Thoracic aorta (tissue), 2 donors: ENCODE measurements at regions not wholly inside any gene's neighbourhood (a gene's known extent, or its start where the extent isn't known, plus 50 kb on each side); places are given as distances from the start of the nearest gene placed in this dataset.

Experiments
- ATAC-seq: fragments of 150-250 bp; one replicate; pipeline ENCODE4 v1.8.0; 2017; ENCODE audit warnings: low read depth; ENCODE audit not compliant: insufficient number of reproducible peaks, low FRiP score
- DNase-seq: peaks from one replicate; pipeline ENCODE4 v3.0.0-alpha.2; 2020; ENCODE audit warnings: low spot score
- H3K27ac ChIP-seq, 2 donors: fragments of 200-600 bp; sonication (generic); 1 replicate in 1 of 2; 2 replicates in 1 of 2; pipeline ENCODE4 v1.5.1; 2016; ENCODE audit warnings: mild to moderate bottlenecking in 2 of 2, moderate library complexity in 2 of 2
- H3K27me3 ChIP-seq: fragments of 200-600 bp; sonication (generic); replicated peaks from 2 replicates; pipeline ENCODE4 v1.6.0; 2016; ENCODE audit warnings: mild to moderate bottlenecking; ENCODE audit not compliant: insufficient read depth
- H3K36me3 ChIP-seq: fragments of 200-600 bp; sonication (generic); one replicate; pipeline ENCODE4 v1.5.1; 2016
- H3K4me1 ChIP-seq, 2 donors: fragments of 200-600 bp; sonication (generic); 1 replicate in 1 of 2; 2 replicates in 1 of 2; pipeline versions ENCODE4 v1.5.1 to v1.6.0; 2016; ENCODE audit warnings: low read depth in 2 of 2, mild to moderate bottlenecking in 1 of 2; ENCODE audit not compliant: control insufficient read depth in 1 of 2
- H3K4me3 ChIP-seq: fragments of 200-600 bp; sonication (generic); 2 replicates; pipeline ENCODE4 v1.5.1; 2016; ENCODE audit warnings: mild to moderate bottlenecking
- H3K9me3 ChIP-seq: fragments of 200-600 bp; sonication (generic); 2 replicates; pipeline ENCODE4 v1.5.1; 2016
- TF ChIP-seq, protein P1 (sequence below): fragments of 200-600 bp; sonication (generic); IDR thresholded peaks from one replicate; pipeline ENCODE4 v1.5.1; 2019; ENCODE audit warnings: antibody characterized with exemption

DNA sequence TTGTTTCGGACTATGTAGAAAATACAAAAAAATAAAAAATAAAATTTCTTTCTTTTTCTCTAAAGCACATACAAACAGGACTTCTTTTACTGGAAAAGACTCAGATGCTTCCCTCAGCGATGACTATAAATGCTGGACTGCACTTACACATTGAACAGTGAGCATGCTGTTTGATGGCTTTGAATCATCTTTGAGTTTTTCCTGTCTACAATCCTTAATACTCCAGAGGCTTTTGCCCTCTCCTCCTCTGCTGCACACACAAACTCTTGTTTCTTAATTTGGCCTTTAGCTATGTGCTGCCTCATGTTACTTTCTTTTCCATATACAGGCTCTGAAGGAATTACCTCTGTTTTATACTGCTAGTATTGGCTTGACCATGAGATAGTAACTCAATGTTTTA is 575.1 kb downstream of the EPHA3 start:
- Histone ChIP-seq H3K4me3 (no peak overlapping the region), H3K4me1 (no peaks in the 10 kb centered on the region), H3K27me3 (no peaks in the 10 kb centered on the region), H3K36me3 (no peaks in the 10 kb centered on the region), H3K27ac (no peak overlapping the region), H3K9me3 (no peaks in the 10 kb centered on the region)
- no peak for ATAC-seq
- TF ChIP-seq, protein P1, sequence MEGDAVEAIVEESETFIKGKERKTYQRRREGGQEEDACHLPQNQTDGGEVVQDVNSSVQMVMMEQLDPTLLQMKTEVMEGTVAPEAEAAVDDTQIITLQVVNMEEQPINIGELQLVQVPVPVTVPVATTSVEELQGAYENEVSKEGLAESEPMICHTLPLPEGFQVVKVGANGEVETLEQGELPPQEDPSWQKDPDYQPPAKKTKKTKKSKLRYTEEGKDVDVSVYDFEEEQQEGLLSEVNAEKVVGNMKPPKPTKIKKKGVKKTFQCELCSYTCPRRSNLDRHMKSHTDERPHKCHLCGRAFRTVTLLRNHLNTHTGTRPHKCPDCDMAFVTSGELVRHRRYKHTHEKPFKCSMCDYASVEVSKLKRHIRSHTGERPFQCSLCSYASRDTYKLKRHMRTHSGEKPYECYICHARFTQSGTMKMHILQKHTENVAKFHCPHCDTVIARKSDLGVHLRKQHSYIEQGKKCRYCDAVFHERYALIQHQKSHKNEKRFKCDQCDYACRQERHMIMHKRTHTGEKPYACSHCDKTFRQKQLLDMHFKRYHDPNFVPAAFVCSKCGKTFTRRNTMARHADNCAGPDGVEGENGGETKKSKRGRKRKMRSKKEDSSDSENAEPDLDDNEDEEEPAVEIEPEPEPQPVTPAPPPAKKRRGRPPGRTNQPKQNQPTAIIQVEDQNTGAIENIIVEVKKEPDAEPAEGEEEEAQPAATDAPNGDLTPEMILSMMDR: no peak
- DNase-seq: no peak

DNA sequence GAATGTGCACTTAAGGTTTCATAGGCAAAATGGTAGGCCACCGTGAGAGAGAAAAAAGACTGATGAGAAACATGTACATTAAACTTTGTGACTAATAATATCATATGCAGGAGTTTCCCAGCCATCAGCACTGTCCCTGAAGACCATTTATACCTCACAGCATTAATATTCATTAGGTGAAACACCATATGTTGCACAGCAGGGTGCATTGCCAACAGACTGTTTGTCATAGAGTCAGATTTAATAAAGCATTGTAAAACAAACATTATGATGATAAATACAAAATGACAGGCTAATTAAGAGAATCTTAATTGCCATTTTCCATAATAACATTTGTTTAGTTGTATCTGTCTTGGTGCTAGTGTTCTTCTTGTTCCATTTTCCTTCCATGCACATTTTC is 578.3 kb downstream of the EPHA3 start:
- DNase-seq (no peak), ATAC-seq (no peak)
- Histone ChIP-seq H3K4me1 (no peaks in the 10 kb centered on the region), H3K27me3 (no peaks in the 10 kb centered on the region), H3K27ac (no peak overlapping the region), H3K36me3 (no peaks in the 10 kb centered on the region), H3K9me3 (no peaks in the 10 kb centered on the region), H3K4me3 (no peak overlapping the region)
- TF ChIP-seq, protein P1: no peak

DNA sequence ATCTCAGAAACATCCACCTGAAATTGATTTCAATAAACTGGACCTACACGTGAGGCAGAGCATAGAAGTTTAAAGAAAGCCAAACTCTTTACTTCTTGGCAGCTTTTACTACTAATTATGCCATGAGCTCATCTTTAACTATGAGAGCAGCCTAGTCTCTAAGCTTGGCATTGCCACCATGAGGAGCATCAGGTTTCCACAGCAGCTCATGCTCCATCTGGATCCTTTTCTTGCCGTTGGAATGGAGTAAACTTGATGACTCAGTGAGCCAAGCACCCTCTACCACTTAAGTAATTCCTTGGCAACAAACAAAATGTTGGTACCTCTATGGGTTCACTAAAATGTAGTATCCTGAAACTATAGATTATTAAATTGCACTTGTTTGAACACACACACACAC is 583.2 kb downstream of the EPHA3 start:
- TF ChIP-seq, protein P1: no peak
- peaks cover 2 to 4% of the 10 kb centered on the region in 2 donors for H3K4me1 ChIP-seq
- ATAC-seq: no peak
- H3K4me3 ChIP-seq: no peak overlapping the region
- H3K27me3 ChIP-seq: no peaks in the 10 kb centered on the region
- no peak overlapping the region for H3K27ac ChIP-seq
- no peak for DNase-seq
- H3K36me3 ChIP-seq: no peaks in the 10 kb centered on the region
- no peaks in the 10 kb centered on the region for H3K9me3 ChIP-seq

DNA sequence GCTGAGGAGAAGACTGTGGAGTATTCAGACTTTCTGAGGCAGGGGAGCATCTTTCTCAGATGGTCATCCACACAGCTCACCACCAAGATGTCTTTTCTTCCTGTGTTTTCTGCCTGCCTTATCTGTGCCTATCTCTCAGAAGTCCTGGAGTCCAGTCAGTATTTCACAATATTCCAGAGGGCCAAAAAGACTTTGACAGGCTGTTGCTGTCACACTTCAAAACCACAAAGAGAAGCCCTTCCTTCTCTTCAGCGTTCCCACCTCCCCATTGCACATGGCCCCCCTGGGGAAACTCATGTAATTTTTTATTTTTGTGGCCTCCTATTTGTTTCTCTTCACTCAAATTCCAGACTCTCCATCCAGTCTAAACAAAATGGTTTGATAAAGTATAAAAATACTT is 585.2 kb downstream of the EPHA3 start:
- Histone ChIP-seq H3K9me3 (no peaks in the 10 kb centered on the region), H3K4me3 (no peak overlapping the region), H3K36me3 (no peaks in the 10 kb centered on the region), H3K27ac (no peak overlapping the region), H3K4me1 (peaks cover 2 to 4% of the 10 kb centered on the region in 2 donors), H3K27me3 (no peaks in the 10 kb centered on the region)
- no peak for ATAC-seq
- DNase-seq: no peak
- TF ChIP-seq, protein P1: no peak

DNA sequence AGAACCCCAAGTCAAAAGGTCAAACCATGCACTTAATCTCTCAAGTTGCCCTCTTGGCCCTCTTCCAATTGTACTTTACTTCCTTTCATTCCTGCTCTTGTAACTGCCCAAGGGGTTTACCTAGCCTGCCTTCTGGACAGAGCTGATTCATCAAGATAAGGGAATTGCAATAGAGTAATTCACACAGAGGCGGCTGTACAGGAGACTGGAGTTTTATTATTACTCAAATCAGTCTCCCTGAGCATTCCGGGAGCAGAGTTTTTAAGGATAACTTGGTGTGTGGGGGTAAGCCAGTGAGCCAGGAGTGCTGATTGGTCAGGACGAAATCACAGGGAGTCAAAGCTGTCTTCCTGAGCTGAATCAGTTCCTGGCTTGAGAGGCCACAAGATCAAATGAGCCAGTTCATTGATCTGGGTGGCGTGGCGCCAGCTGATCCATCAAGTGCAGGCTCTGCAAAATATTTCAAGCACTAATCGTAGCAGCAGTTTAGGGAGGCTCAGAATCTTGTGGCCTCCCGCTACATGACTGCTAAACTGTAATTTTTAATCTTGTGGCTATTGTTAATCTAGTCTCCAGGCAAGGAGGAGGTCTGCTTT is 590.0 kb downstream of the EPHA3 start:
- Histone ChIP-seq H3K4me3 (no peak overlapping the region), H3K27me3 (no peaks in the 10 kb centered on the region), H3K9me3 (no peaks in the 10 kb centered on the region), H3K4me1 (peaks cover 2 to 4% of the 10 kb centered on the region in 2 donors), H3K36me3 (no peaks in the 10 kb centered on the region), H3K27ac (no peak overlapping the region)
- TF ChIP-seq, protein P1: no peak
- ATAC-seq (no peak), DNase-seq (no peak)
